HG03095 (cell line): ENCODE measurements at regions not wholly inside any gene's neighbourhood (a gene's known extent, or its start where the extent isn't known, plus 50 kb on each side); places are given as distances from the start of the nearest gene placed in this dataset.
"Not testable (repeated sequence)": the region's sequence is repeated elsewhere in the genome, so short reads cannot be mapped to it uniquely, and the experiment has no call there.

ENCODE experiments used
- ATAC-seq: cut with Tn5 transposase; IDR thresholded peaks from one replicate; pipeline ENCODE4 v1.9.1; 2021; ENCODE audit warnings: moderate library complexity; ENCODE audit not compliant: unreplicated experiment

GRCh38 chr9:30299126-30299780 lies 2085.2 kb upstream of the ACO1 start:
- ATAC-seq, result no peak

DNA sequence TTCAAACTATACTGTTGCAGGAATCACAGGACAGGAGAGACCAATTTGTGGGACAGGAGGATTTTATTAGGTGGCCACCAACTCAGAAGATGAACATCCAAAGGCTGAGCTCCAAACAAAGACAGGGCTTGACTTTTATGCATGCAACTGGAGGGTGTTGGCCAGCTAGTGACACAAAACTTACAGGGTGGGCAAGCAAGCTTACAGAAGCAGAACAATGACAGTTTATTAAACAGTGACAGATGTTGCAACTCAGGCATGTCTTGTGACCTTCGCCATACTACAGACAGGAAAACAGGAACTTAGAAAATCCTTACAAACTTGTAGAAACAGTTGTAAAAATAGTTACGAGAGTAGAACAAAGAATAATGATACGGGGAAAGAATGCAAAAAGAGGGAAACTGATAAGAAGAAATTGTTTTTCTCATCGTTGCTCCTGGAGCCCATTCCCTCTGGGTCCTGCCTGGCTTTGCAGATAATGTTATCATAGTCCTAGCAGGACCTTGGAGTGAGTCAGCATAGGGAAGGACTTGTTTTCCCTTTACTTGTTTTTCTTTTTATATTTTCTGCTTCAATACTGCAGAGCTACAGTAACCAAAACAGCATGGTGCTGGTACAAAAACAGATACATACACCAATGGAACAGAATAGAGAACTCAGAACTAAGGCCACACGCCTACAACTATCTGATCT lies 2083.0 kb upstream of the ACO1 start:
- ATAC-seq, result no peak

GRCh38 chr9:30310711-30311110 lies 2073.7 kb upstream of the ACO1 start:
- no peak for ATAC-seq

GRCh38 chr9:30329431-30329830 lies 2055.0 kb upstream of the ACO1 start:
- no peak for ATAC-seq

DNA sequence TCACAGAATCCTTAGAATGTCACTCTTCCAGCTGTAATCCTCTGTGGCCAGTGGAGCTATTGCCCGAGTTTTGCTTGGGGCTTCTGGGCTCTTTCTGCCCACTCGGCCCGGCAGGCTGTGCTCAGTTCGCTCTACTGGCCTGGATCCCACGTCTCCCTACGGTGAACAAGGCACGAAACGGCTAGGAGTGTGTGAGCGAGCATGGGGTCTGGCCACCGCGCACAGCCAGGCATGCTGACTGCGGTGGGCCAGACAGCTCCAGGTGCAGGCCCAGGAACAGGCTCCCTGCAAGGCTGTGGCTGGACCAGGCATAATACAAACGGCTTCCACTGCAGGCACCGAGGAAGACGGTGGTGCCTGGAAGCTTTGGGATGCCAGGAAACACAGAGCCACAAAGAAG lies 2035.5 kb upstream of the ACO1 start:
- no peak for ATAC-seq

DNA sequence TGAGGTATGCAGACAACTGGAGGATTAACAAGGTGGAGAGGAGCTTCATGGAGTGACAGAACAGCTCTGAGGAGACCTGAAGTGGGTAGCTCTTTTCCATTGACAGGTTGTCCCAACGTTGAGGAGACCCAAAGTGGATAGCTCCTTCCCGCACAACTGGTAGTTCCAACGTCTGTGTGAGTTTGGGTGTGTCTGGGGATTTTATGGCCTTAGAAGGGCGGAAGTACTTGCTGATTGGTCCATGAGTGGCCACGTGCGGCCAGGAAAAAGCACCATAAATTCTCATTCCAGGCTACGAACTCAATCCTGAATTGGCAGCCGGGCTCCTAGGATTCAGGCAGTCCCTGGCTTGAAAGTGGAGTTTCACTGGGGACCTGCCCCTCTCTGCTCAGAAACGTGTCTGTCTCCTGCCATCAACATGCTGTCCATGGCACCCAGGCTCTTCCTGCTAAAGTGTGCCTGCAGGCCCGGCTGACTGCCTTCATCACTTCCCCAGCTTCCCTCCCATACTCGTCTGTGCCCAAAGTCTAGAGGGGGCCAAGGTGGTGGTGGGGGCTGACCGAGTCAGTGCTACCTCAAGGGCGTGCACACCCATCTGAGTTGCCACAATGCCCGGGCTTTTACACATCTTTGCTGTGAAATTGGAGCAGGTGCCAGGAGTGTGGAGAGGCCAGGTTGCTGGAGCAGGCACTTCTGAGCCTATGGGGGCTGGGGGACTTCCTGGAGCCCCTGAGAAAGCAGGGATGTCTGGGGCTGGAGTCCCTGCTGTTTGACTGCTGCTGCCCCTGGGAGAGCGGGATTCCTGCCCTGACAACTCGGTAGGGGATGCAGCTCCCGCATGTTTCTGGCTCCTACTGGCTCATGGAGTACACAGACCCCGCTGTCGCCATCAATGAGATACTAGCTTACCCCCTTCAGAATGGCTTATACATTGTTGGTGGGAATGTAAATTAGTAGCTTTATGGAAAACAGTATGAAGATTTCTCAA lies 2034.6 kb upstream of the ACO1 start:
- ATAC-seq, result no peak

- ATAC-seq, result no peak
Observed at GRCh38 chr9:30356221-30356620, 2028.2 kb upstream of the ACO1 start.

- ATAC-seq, result no peak
Observed at GRCh38 chr9:30362373-30362772, 2022.1 kb upstream of the ACO1 start.

DNA sequence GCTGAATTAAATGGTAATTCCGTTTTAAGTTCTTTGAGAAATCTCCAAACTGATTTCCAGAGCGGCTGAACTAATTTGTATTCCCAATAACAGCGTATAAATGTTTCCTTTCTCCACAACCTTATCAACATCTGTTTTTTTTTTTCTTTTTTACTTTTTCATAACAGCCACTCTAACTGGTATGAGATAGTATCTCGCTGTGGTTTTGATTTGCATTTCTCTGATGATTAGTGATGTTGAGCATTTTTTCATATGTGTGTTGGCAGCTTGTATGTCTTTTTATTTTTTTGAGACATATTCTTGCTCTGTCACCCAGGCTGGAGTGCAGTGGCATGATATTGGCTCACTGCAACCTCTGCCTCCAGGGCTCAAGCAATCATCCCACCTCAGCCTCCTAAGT lies 2018.3 kb upstream of the ACO1 start:
- ATAC-seq, result not testable (repeated sequence)

DNA sequence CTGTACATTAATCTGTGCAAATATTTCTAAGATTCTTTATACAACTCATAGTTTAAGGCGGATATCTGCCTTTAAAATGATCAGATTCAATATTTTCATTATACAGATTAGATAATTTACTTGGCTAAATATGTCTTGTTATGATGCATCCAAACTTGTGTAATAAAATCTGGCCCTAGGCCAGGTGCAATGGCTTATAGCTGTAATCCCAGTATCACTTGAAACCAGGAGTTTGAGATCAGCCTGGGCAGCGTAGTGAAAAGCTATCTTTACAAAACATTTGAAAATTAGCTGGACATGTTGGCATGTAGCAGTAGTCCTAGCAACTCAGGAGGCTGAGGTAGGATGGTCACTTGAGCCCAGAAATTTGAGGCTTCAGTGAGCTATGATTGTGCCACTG lies 2002.2 kb upstream of the ACO1 start:
- no peak for ATAC-seq

DNA sequence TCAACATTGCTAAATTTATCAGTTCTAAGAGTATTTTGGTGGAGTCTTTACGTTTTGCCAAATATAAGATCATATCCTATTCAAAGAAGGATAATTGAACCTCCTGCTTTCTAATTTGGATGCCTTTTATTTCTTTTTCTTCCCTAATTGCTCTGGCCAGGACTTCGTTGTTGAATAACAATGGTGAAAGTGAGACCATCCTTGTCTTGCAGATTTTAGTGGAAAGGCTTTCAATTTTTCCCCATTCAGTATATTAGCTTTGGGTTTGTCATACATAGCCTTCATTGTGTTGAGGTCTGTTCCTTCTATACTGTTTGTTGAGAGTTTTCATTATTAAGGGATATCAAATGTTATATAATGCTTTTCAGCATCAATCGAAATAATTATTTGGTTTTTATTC lies 1974.2 kb upstream of the ACO1 start:
- ATAC-seq, result no peak

DNA sequence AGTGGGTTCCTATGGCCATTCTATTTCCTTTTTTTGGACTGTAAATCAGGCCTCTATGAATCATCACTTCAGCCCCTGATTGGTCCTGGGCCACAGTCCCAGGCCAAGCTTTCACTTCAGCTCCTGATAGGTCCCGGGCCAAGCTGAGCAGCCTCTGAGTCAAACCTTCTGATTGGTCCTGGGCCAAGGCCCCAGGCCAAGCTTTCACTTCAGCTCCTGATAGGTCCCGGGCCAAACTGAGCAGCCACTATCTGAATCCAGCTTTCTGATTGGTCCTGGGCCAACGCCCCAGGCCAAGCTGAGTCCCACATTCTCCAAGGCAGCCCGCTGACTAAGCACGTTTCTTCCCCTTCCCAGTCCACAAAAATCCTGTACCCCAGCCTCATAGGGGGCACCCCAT lies 1972.9 kb upstream of the ACO1 start:
- no peak for ATAC-seq

GRCh38 chr9:30459156-30459555 lies 1925.3 kb upstream of the ACO1 start:
- ATAC-seq, result no peak

GRCh38 chr9:30476826-30477225 lies 1907.6 kb upstream of the ACO1 start:
- ATAC-seq, result no peak

DNA sequence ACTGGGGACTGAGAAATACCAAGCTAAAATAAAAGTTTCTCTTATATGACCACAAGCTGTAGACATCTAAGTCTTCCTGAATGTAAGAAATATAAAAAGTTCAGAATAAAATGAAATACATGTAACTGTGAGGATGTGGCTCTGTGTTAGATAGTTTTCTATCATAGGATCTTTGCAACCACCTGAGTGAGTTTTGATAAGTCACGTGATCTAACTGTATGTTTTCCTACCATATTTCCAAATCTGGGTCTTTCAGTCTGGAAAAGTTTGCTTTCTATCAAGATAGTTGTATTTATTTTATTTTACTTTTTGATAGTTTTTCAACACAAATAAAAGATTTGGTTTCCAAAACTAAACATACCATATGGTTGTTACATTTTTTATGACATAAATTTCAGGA lies 1905.8 kb upstream of the ACO1 start:
- no peak for ATAC-seq

GRCh38 chr9:30482499-30482898 lies 1901.9 kb upstream of the ACO1 start:
- ATAC-seq, result no peak

DNA sequence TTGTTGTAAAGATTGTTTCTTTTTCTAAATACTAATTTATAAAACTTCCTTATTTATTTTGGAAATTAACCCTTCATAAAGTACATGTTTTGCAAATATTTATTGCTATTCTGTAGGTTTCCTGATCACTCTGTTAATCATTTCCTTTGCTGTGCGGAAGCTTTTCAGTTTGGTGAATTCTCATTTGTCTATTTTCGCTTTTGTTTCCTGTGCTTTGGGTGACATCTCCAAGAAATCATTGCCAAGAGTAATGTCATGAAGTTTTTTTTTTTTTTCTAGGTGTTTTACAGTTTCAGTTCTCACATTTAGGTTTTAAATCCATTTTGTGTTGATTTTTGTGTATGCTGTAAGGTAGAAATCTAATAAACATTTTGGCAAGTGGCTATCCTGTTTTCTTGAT lies 1899.8 kb upstream of the ACO1 start:
- ATAC-seq, result no peak

DNA sequence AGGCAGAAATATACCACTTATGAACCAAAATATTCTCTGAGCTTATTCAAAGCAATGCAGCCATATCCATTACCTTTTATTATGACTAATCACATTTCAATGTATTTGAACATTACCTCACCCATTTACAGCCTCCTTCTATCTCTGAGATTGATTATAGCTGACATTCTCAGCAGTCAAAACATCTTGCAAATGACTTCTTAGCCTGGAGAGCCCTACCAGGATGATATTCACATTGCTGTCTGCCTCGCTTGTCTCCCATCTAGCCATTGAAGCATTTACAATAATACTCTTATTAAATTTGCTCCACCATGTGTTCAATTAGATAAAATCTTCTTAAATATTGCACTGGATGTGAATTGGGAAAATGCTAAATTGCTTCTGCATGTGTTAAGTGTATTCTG lies 1879.9 kb upstream of the ACO1 start:
- no peak for ATAC-seq

GRCh38 chr9:30505311-30505710 lies 1879.1 kb upstream of the ACO1 start:
- no peak for ATAC-seq

DNA sequence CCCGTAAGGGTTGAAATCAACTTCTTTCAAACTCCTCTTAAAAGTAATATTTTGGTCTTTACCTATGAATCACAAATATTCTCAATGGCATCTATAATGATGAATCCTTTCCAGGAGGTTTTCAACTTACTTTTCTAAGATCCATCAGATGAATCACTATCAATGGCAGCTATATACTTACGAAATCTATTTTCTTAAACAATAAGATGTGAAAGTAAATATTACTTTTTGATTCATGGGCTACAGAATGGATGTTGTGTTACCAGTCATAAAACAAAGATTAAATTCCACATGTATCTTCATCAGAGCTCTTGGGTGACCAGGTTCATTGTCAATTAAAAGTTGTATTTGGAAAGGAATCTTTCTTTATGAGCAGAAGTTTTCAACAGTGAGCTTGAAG lies 1877.7 kb upstream of the ACO1 start:
- ATAC-seq, result no peak

DNA sequence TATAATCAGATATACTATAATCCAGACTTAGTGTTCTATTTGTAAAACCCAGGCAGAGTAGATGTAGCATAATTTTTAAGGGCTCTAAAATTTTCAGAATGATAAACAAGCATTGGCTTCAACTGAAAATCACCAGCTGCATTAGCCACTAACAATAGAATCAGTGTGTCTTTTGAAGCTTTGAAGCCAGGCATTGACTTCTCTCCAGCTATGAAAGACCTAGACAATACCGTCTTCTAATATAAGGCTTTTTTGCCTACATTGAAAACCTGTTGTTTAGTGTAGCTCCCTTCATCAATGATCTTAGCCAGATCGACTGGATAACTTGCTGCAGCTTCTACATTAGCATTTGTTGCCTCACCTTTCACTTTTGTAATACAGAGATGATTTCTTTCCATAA lies 1877.3 kb upstream of the ACO1 start:
- no peak for ATAC-seq

DNA sequence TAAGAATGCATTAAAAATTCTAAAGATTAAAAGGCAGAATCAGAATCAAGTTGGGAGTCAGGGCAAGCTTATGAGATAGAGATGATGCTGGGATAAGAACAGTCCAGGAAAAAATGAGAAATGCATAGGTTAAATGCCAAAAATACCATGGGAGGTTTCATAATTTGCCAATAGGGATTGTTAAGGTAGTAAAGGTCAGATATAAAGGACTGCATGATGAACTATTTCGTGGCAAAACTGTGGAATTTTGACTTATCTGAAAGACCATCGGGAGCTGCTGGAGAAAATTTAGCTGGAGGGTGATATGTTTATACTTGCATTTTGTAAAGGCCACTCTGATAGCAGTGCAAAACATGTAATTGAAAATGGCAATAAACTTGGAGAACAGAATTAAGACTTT lies 1872.8 kb upstream of the ACO1 start:
- ATAC-seq, result no peak
